T-helper 17 cell (primary cell): ENCODE measurements at regions not wholly inside any gene's neighbourhood (a gene's known extent, or its start where the extent isn't known, plus 50 kb on each side); places are given as distances from the start of the nearest gene placed in this dataset.
"Not testable (repeated sequence)": the region's sequence is repeated elsewhere in the genome, so short reads cannot be mapped to it uniquely, and the experiment has no call there.

Experiments used
- ATAC-seq: fragments of 150-1000 bp; cut with Tn5 transposase; 2 replicates; pipeline ENCODE4 v1.10.0; 2021; ENCODE audit warnings: mild to moderate bottlenecking, moderate library complexity
- DNase-seq, 3 donors: peaks; one replicate each; pipeline versions ENCODE4 v3.0.0 to v3.0.0-alpha.2; 2020 to 2021
- H3K9me3 ChIP-seq: one replicate; pipeline ENCODE4 v1.7.0; 2013; ENCODE audit warnings: low read length, mild to moderate bottlenecking; ENCODE audit not compliant: control insufficient read depth, poor library complexity, severe bottlenecking
- H3K27ac Mint-ChIP-seq: one replicate; pipeline ENCODE4 v1.8.0; 2022; ENCODE audit warnings: mild to moderate bottlenecking, moderate library complexity, mixed read lengths
- H3K27me3 Mint-ChIP-seq: one replicate; pipeline ENCODE4 v1.8.0; 2022; ENCODE audit warnings: mixed read lengths
- H3K36me3 Mint-ChIP-seq: one replicate; pipeline ENCODE4 v1.8.0; 2022; ENCODE audit warnings: low read depth, mixed read lengths
- H3K4me1 Mint-ChIP-seq: one replicate; pipeline ENCODE4 v1.8.0; 2022; ENCODE audit warnings: mild to moderate bottlenecking, mixed read lengths
- H3K4me3 Mint-ChIP-seq: one replicate; pipeline ENCODE4 v1.8.0; 2022; ENCODE audit warnings: mild to moderate bottlenecking, moderate library complexity, mixed read lengths

- not testable (repeated sequence) for DNase-seq
These were observed 52.3 kb upstream of the SFSWAP start for GRCh38 chr12:131658605-131659004.

GRCh38 chr12:131659484-131659883 lies 51.4 kb upstream of the SFSWAP start:
- not testable (repeated sequence) for H3K4me3 Mint-ChIP-seq, DNase-seq, H3K27ac Mint-ChIP-seq, H3K9me3 ChIP-seq, ATAC-seq, H3K27me3 Mint-ChIP-seq, H3K4me1 Mint-ChIP-seq, H3K36me3 Mint-ChIP-seq

More at GRCh38 chr12:131658605-131659004, 52.3 kb upstream of the SFSWAP start:
- H3K27me3 Mint-ChIP-seq, H3K36me3 Mint-ChIP-seq, H3K27ac Mint-ChIP-seq, H3K9me3 ChIP-seq, H3K4me3 Mint-ChIP-seq, H3K4me1 Mint-ChIP-seq, ATAC-seq: not testable (repeated sequence)

- not testable (repeated sequence) for H3K4me1 Mint-ChIP-seq, H3K4me3 Mint-ChIP-seq, H3K27ac Mint-ChIP-seq, H3K9me3 ChIP-seq, ATAC-seq, H3K27me3 Mint-ChIP-seq, DNase-seq, H3K36me3 Mint-ChIP-seq
These were observed 50.9 kb upstream of the SFSWAP start for GRCh38 chr12:131659976-131660375.

- H3K9me3 ChIP-seq, DNase-seq, H3K27me3 Mint-ChIP-seq, H3K4me3 Mint-ChIP-seq, ATAC-seq, H3K27ac Mint-ChIP-seq, H3K36me3 Mint-ChIP-seq, H3K4me1 Mint-ChIP-seq: not testable (repeated sequence)
These were observed 50.5 kb upstream of the SFSWAP start for GRCh38 chr12:131660401-131660800.
